HG03095 (cell line): ENCODE measurements at regions not wholly inside any gene's neighbourhood (a gene's known extent, or its start where the extent isn't known, plus 50 kb on each side); places are given as distances from the start of the nearest gene placed in this dataset.
"Not testable (repeated sequence)": the region's sequence is repeated elsewhere in the genome, so short reads cannot be mapped to it uniquely, and the experiment has no call there.

Source experiments
- ATAC-seq: cut with Tn5 transposase; IDR thresholded peaks from one replicate; pipeline ENCODE4 v1.9.1; 2021; ENCODE audit warnings: moderate library complexity; ENCODE audit not compliant: unreplicated experiment

GRCh38 chr9:81370096-81370495, 319.3 kb downstream of the TLE1 start:
- no peak for ATAC-seq

- ATAC-seq: no peak
Measured at GRCh38 chr9:81369121-81369520, 320.2 kb downstream of the TLE1 start.

DNA sequence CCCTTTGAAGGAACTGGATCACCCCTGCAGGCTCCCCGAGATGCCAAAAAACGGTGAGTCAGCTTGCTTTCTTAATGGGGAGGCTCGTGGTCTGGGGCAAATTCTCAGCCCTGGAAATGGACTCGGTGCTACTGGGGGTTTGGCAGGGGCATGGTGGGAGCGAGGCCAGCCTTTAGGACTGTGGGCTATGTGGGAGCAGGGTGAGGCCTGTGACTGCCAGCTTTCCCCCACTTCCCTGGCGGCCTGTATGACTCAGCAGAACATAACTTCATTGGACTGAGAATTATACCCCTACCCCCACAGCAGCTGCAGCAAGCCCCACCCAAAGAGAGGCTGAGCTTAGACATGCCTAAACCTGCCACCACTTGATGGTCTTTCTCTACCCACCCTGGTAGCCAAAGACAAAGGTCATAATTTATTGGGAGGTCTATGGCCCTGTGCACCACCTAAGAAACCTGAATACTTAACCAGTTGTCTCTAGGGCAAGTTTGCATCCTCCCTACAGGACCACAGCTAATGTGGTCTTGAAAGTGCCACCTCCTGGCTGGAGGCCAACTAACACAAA, 325.3 kb downstream of the TLE1 start:
- ATAC-seq: no peak

DNA sequence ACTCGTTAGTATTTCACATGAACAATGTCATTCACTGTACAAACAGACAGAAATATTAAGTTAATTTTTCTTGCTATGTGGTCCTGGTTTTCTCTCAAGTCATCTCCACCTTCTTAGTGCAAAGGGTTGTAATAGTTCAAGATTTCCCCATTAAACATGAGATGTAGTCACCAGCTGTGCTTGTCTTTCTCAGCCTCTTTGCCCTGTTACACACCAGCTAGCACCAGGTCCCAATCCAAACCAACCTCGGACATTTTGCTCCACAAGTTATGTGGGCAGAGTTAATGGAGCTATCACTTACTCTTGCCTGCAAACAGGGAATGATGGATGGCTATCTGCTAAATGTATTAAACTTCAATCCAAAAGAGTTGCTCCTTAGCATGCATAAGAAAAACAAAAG, 328.1 kb downstream of the TLE1 start:
- ATAC-seq: no peak

- no peak for ATAC-seq
Measured at GRCh38 chr9:81351166-81351565, 338.2 kb downstream of the TLE1 start.

DNA sequence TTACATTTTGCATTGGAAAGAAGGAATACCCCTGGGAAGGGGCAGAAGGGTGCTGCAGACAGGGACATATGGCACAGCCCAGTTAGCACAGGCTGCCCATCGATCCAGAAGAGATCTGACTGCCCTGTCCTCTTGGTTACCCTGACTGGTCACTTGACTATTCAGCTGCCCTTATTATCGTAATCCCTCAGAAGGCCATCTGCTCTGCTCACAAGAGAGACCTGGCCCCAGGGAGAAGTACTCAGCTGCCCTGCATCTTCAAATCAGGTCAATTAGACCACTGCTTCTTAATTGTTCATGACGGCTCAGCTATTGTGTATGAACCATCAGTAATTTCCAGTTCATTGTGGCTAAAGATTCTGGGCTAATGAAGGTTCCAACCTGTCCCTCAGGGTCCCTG, 345.0 kb downstream of the TLE1 start:
- ATAC-seq: no peak

DNA sequence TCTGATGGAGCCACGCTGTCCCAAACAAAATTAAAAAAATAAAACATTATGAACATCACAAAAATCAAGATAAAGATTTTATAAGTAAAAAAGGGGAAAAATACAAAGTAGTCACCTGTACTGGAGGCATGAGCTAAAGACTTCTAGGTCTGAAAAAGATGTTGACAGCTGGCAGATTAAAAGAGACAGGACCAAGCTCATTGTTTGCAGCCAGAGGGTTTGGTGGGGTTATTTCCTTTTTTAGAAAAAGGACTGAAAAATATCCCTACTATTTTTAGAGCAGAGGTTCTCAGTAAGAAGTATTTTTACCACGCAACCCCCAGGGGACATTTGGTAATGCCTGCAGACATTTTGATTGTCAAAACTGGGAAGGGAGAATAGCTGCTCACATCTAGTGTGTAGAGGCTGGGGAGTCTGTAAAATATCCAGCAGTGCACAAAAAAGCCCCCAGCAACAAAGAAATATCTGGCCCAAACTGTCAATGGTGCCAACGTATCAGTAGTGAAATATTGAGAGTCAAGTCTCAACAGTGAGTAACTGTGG, 353.4 kb downstream of the TLE1 start:
- no peak for ATAC-seq

DNA sequence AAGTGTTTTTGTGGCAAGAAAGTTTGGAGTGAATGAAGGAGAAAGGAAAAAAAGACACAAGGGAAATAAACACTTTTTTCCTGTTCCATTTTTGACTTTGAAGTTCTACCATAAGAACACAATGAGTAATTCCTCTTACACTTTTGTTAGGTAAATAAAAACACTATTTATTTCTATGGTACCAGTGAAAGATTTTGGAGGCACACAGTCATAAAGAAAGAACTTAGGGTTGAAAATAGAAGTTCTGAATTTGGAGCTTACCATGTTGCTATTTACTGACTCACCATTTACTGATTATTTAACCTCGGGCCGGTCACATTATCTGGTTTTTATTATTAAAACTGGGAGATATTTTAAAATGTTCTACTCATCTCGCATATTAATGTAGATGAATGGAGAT, 367.8 kb downstream of the TLE1 start:
- ATAC-seq: no peak

- ATAC-seq: no peak
Measured at GRCh38 chr9:81320909-81321482, 368.4 kb downstream of the TLE1 start.

GRCh38 chr9:81318571-81318970, 370.8 kb downstream of the TLE1 start:
- ATAC-seq: no peak

DNA sequence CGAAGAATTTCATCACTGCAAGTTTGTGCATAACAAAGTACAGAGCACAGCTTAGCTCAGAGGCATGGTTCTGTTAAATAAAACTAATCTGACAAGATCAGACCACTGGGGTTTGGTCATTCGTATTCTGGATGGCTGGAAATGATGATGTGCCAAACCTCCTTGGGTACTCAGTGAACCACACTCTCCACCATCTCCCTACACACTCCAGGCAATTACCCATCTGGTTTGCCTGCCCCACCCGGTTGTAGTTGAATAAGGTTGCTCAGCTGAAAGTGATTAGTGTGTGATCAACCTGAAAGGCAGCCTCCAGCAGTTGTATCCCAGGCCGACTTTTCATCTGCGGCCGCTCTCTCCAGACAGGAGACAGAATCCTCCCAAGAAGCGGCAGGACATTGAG, 371.4 kb downstream of the TLE1 start:
- no peak for ATAC-seq

- no peak for ATAC-seq
Measured at GRCh38 chr9:81317223-81317622, 372.1 kb downstream of the TLE1 start.

GRCh38 chr9:81314490-81314889, 374.9 kb downstream of the TLE1 start:
- no peak for ATAC-seq

DNA sequence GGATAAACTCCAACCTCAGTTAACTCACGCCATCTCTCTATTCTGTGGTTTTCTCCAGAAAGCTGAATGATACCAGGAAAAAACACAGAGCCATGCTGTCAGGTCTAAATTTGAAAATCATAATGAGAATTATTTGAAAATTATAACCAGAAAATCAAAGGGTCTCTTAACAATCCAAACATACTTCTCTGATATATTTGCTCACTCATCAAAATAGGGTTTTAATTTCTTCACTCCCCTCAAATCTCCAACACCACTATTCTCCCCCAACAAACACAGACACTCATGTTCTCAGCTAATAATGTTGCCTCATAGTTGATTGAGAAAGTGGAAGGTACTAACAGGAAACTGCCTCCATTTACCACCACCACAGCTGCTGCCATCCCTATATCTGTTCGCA, 375.5 kb downstream of the TLE1 start:
- no peak for ATAC-seq

DNA sequence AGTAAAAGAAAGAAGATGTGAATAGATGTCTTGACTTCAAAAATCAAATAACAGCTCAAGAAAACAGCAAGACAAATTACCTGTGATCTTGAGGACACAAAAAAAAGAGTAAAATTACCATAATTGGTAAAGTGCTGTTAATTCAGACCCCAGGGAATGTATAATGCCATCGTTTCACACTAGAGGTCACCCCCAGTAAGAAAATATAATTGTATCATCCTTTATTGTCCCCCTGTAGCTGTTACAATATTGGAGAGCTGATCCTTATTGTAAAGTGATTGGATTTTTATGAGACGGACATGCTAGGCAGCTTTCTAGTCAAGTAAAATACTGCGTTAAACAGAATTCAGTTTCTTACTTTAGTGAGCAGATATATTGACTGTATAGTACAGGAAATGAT, 377.0 kb downstream of the TLE1 start:
- ATAC-seq: no peak

DNA sequence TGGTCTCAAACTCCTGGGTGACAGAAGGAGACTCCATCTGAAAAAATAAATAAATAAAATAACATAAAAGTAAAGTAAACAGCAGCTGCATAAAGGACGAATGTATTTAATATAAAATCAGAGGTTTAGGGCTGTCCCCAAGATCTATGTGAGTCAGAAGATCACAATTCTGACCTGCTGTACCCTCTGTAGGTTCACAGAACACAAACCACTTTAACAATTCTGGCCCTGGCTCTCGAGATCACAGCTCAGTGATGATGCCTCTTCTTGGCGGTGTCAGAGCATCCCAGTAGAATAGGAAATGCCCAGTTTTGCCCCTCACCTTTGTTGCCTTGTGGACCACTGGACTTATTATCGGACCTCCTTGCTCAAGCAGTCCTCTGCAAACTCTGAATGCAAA, 380.9 kb downstream of the TLE1 start:
- ATAC-seq: no peak

- ATAC-seq: not testable (repeated sequence)
Measured at GRCh38 chr9:81307791-81308190, 381.6 kb downstream of the TLE1 start.

DNA sequence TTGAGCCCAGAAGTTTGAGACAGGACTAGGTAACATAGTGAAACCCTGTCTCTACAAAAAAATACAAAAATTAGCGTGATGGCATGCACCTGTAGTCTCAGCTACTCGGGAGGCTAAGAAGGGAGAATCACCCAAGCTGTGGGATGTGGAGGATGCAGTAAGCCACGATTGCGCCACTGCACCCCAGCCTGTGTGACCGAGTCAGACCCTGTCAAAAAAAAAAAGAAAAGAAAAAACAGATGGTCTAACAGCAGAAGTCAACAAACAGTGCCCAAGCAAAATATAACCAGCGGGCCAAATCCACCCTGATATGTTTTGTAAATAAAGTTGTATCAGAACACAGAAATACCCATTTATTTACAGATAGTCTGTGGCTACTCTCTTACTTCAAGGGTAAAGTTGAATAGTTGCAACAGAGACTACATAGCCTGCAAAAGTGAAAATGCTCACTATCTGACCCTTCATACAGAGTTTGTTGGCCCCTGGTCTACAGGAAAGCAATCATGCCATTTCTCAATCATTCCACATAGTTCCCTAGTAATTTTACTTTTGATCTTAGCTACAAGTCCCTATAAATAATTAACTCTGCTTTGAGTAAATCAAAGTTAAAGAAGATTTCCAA, 383.7 kb downstream of the TLE1 start:
- no peak for ATAC-seq

DNA sequence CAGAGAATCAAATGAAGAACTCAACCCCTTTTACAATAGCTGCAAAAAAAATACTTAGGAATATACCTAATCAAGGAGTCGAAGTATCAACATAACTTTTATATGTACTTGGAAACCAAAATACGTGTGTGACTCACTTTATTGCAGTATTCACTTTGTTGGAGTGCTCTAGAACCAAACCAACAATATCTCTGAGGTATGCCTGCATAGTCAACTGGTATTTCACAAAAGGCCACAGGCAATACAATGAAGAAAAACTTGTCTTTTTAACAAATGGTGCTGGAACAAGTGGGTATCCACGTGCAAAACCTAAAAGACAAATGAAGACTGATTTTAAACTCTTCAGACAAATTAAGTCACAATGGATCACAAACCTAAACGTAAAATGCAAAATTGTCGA, 385.7 kb downstream of the TLE1 start:
- no peak for ATAC-seq

GRCh38 chr9:81293651-81294050, 395.7 kb downstream of the TLE1 start:
- no peak for ATAC-seq

DNA sequence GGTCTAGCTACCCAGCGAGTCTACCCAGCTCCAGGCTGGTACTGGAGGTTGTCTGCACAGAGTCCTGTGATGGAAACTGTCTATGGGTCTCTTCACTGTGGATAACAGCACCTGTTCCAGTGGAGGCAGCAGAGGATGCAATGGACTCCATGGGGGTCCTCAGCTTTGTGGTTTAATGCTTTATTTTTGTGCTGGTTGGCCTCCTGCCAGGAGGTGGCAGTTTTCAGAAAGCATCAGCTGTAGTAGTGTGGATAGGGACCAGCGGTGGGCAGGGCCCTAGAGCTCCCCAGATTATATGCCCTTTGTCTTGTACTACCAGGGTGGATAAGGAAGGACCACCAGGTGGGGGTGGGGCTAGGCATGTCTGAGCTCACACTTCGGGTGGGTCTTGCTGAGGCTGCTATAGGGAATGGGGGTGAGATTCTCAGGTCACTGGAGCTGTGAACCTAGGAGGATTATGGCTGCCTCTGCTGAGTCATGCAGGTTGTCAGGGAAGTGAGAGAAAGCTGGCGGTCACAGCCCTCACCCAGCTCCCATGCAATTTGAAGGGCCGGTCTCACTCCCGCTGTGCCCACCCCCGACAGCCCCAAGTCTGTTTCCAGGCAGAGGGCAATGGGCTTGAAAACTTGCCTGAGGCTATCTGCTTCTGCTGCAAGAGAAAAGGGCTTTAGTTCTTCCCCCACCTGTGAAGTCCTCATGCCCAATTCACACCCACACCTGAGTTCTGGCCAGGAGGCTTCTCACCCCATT, 397.1 kb downstream of the TLE1 start:
- ATAC-seq: no peak

DNA sequence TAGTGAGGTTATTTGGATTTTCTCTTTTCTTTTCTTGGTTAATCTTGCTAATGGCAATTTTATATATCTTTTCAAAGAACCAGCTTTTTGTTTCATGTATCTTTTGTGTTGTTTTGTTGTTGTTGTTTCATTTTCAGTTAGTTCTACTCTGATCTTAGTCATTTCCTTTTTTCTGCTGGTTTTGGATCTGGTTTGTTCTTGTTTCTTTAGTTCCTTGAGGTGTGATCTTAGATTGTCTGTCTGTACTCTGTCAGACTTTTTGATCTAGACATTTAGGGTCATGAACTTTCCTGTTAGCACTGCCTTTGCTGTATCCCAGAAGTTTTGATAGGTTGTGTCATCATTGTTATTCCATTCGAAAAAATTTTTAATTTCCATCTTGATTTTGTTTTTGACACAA, 399.7 kb downstream of the TLE1 start:
- no peak for ATAC-seq
